ENCODE measurements at regions not wholly inside any gene's neighbourhood (a gene's known extent, or its start where the extent isn't known, plus 50 kb on each side); places are given as distances from the start of the nearest gene placed in this dataset.

- Histone ChIP-seq H3K4me3 (no peak overlapping the region), H3K9me3 (no peaks in the 10 kb centered on the region), H3K36me3 (no peaks in the 10 kb centered on the region), H3K27ac (no peak overlapping the region), H3K4me1 (no peaks in the 10 kb centered on the region), H3K27me3 (no peaks in the 10 kb centered on the region)
- intact Hi-C loops (cut with DNase I): no loop called here
- no peak for DNase-seq
- 24 to 78% methylated on average over 1 of the region's 1 CpG for WGBS, 2 donors
- TF ChIP-seq, protein P1, sequence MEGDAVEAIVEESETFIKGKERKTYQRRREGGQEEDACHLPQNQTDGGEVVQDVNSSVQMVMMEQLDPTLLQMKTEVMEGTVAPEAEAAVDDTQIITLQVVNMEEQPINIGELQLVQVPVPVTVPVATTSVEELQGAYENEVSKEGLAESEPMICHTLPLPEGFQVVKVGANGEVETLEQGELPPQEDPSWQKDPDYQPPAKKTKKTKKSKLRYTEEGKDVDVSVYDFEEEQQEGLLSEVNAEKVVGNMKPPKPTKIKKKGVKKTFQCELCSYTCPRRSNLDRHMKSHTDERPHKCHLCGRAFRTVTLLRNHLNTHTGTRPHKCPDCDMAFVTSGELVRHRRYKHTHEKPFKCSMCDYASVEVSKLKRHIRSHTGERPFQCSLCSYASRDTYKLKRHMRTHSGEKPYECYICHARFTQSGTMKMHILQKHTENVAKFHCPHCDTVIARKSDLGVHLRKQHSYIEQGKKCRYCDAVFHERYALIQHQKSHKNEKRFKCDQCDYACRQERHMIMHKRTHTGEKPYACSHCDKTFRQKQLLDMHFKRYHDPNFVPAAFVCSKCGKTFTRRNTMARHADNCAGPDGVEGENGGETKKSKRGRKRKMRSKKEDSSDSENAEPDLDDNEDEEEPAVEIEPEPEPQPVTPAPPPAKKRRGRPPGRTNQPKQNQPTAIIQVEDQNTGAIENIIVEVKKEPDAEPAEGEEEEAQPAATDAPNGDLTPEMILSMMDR (IDR thresholded peaks at IDR 0.05): no peak
- TF ChIP-seq POLR2A (IDR thresholded peaks at IDR 0.05) (no peak), POLR2AphosphoS5 (IDR thresholded peaks at IDR 0.05) (no peak), EP300 (IDR thresholded peaks at IDR 0.05) (no peak)
These were observed 425.2 kb upstream of the ZNF608 start for GRCh38 chr5:125171641-125172040.

DNA sequence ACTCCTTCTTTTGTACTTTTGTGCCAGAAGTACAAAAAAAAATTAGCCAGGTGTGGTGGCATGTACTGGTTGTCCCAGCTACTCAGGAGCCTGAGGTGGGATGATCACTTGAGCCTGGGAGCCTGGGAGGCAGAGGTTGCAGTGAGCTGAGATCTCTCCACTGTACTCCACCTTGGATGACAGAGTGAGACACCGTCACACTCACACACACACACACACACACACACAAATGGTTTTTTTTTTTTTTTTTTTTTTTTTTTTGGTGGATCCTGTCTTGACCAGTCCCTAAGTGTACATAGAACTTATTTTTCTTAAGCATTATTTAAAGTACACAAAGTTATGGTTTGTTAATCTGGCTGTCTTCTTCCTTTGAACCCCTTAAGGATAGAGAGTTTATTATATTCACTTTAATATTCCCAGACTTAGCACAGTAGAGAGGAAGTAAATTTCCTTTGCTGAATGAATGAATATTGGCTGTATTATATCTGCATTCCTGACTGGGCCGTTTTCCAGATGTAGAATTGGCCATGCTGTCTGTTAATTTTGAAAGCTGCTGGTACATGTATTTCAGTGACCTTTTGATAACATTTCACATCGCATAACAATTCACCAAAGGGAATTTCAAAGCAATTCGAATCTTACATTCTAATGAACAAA, 429.0 kb upstream of the ZNF608 start:
- 17 to 55% methylated on average over 4 of the region's 4 CpGs for WGBS, 2 donors

DNA sequence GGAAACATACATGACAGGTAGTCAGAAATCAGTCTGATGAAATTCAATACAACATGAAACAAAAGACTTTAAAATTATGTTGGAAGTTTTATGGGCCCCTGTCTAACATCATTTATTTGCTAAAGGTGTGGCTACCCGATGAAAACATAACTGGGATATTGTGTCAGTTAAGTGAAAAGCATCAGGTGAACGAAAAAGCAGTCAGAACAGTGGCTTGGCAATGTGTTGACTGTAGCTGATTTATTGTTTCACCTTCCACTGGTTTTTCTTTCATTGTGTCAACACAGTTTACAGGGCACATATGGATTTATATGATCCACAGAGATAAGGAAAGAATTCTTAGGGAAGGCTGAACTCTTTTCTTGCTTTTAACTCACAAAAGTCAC, 429.6 kb upstream of the ZNF608 start:
- intact Hi-C loops (cut with DNase I): no loop called here
- DNase-seq: no peak
- TF ChIP-seq, protein P1 (IDR thresholded peaks at IDR 0.05): no peak
- TF ChIP-seq POLR2A (IDR thresholded peaks at IDR 0.05) (no peak), POLR2AphosphoS5 (IDR thresholded peaks at IDR 0.05) (no peak), EP300 (IDR thresholded peaks at IDR 0.05) (no peak)
- H3K36me3 ChIP-seq: no peaks in the 10 kb centered on the region
- no peak overlapping the region for H3K4me3 ChIP-seq
- H3K27ac ChIP-seq: no peak overlapping the region
- H3K27me3 ChIP-seq: no peaks in the 10 kb centered on the region
- H3K4me1 ChIP-seq: no peaks in the 10 kb centered on the region
- 15 to 63% methylated on average over 2 of the region's 2 CpGs for WGBS, 2 donors
- no peaks in the 10 kb centered on the region for H3K9me3 ChIP-seq

More for the DNA sequence above, 429.0 kb upstream of the ZNF608 start:
- DNase-seq: no peak
- TF ChIP-seq, protein P1 (IDR thresholded peaks at IDR 0.05): no peak
- TF ChIP-seq POLR2A (IDR thresholded peaks at IDR 0.05) (no peak), EP300 (IDR thresholded peaks at IDR 0.05) (no peak), POLR2AphosphoS5 (IDR thresholded peaks at IDR 0.05) (no peak)
- Histone ChIP-seq H3K36me3 (no peaks in the 10 kb centered on the region), H3K4me1 (no peaks in the 10 kb centered on the region), H3K9me3 (no peaks in the 10 kb centered on the region), H3K27ac (no peak overlapping the region), H3K4me3 (no peak overlapping the region), H3K27me3 (no peaks in the 10 kb centered on the region)
- intact Hi-C loops (cut with DNase I): no loop called here

DNA sequence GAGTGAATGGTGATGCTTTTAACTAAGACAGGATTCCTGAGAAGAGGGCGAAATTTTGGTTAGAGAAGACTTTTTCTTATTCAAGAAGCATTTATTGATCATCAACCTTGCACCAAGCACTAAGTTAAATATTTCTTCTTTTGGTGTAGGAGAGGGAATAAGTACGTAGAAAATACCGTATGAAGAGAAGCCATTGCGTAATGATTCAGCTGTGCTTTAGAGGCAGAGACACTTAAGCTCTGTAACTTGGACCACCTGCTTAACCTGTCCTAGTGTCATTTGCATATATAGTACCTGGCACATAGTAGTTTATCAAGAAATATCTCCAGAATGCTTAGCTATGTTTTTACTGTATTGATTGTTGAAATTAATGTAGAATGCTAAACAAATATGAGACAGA, 430.9 kb upstream of the ZNF608 start:
- 96% methylated on average over 4 of the region's 4 CpGs for WGBS, 2 donors
- intact Hi-C loops (cut with DNase I): no loop called here
- Histone ChIP-seq H3K27ac (no peak overlapping the region), H3K36me3 (no peaks in the 10 kb centered on the region), H3K4me3 (no peak overlapping the region), H3K9me3 (no peaks in the 10 kb centered on the region), H3K4me1 (no peaks in the 10 kb centered on the region), H3K27me3 (no peaks in the 10 kb centered on the region)
- no peak for TF ChIP-seq POLR2A (IDR thresholded peaks at IDR 0.05)
- TF ChIP-seq, protein P1 (IDR thresholded peaks at IDR 0.05): no peak
- TF ChIP-seq POLR2AphosphoS5 (IDR thresholded peaks at IDR 0.05): no peak
- TF ChIP-seq EP300 (IDR thresholded peaks at IDR 0.05): no peak
- DNase-seq: no peak

- Histone ChIP-seq H3K4me3 (no peak overlapping the region), H3K27me3 (no peaks in the 10 kb centered on the region), H3K27ac (no peak overlapping the region), H3K36me3 (no peaks in the 10 kb centered on the region), H3K9me3 (no peaks in the 10 kb centered on the region), H3K4me1 (no peaks in the 10 kb centered on the region)
- no peak for DNase-seq
- TF ChIP-seq EP300 (IDR thresholded peaks at IDR 0.05): no peak
- TF ChIP-seq POLR2A (IDR thresholded peaks at IDR 0.05): no peak
- no peak for TF ChIP-seq POLR2AphosphoS5 (IDR thresholded peaks at IDR 0.05)
- TF ChIP-seq, protein P1 (IDR thresholded peaks at IDR 0.05): no peak
- intact Hi-C loops (cut with DNase I): no loop called here
These were observed 433.2 kb upstream of the ZNF608 start for GRCh38 chr5:125179612-125180011.

Data from sigmoid colon (tissue), 6 donors.